ENCODE measurements at regions not wholly inside any gene's neighbourhood (a gene's known extent, or its start where the extent isn't known, plus 50 kb on each side); places are given as distances from the start of the nearest gene placed in this dataset.

DNA sequence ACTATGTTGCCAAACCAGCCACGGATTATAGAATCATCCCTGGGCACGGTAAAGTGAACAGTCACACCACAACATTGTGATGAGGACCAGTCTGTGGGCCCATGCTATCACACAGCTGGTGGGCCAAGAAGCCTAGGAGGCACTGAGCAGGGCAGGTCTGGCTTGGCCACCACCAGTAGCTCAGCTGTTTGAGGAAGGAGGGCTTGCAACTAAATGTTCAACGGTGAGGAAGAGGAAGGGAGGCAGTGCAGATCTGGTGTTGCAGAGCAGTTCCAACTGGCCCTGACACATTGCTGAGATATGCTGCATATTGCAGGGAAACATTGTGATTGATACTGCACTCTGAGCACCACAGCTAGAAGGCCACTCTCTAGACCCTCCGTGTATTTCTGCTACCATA is 77.9 kb upstream of the ATG10 start:
- no peak overlapping the region for H3K4me3 ChIP-seq
- H3K4me1 ChIP-seq (replicated peaks in 1 of 2): no peaks in the 10 kb centered on the region
- in situ Hi-C loops (cut with MboI; ENCODE audit: low pct_unique_long_range_greater_than_20kb in 2 of 9, low sequenced_read_pairs in 9 of 9, unreplicated experiment in 9 of 9): no loop called here
- 33 to 100% (median 70%) methylated on average over 1 to 4 of the region's 4 CpGs; no CpG with 5 or more reads in 2 of the 10 experiments for WGBS, 10 experiments
- no peak for ATAC-seq (replicated peaks in 6 of 8)
- no peak overlapping the region for H3K27ac ChIP-seq

DNA sequence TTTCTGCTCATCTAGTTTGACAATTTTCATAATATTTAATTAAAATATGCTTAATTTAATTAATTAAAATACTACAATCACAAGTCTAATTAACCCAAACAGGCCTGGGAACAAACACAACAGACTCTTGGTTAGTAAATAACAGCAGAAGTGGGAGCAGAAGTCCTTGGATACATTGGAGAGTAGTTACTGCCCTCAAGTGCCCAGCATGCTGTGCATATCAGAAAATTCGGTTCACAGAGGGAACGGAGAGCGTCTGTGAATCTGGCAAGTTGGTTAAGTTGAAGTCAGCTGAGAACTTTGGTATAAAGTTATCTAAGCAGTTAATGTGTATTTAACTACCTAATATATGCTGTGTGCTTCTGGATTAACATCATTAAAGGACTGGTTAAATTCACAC is 87.0 kb upstream of the ATG10 start:
- in situ Hi-C loops (cut with MboI; ENCODE audit: low pct_unique_long_range_greater_than_20kb in 2 of 9, low sequenced_read_pairs in 9 of 9, unreplicated experiment in 9 of 9): no loop called here
- 33 to 88% (median 66%) methylated on average over 2 to 3 of the region's 3 CpGs; no CpG with 5 or more reads in 4 of the 10 experiments for WGBS, 10 experiments
- H3K4me3 ChIP-seq: no peak overlapping the region
- ATAC-seq (replicated peaks in 6 of 8): no peak
- H3K4me1 ChIP-seq (replicated peaks in 1 of 2): peaks cover 0 to 2% of the 10 kb centered on the region in 2 donors
- H3K27ac ChIP-seq: no peak overlapping the region

DNA sequence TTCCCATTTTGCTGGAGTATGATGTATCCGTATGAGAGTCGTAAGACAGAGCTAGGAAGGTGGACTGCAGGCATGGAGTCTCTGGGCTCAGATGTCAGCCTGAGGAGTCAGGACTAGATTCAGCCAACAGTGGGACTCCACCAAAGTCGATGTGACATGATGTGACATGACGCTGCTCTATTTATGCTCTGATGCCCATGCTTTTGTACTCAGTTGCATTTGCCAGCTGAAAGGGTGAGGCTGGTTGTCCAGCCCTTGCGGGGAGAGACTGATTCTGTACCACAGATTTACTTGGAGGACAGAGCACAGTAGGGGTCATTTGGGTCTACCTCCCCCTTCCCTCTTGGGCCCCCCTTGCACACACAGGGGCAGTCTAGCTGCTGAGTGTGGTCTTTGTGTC is 88.5 kb upstream of the ATG10 start:
- Histone ChIP-seq H3K4me3 (no peak overlapping the region), H3K27ac (no peak overlapping the region), H3K4me1 (replicated peaks in 1 of 2) (peaks cover 0 to 5% of the 10 kb centered on the region in 2 donors)
- 84 to 100% (median 93%) methylated on average over 2 to 5 of the region's 5 CpGs; no CpG with 5 or more reads in 5 of the 10 experiments for WGBS, 10 experiments
- ATAC-seq (replicated peaks in 6 of 8): no peak
- in situ Hi-C loops (cut with MboI; ENCODE audit: low pct_unique_long_range_greater_than_20kb in 2 of 9, low sequenced_read_pairs in 9 of 9, unreplicated experiment in 9 of 9): no loop called here

DNA sequence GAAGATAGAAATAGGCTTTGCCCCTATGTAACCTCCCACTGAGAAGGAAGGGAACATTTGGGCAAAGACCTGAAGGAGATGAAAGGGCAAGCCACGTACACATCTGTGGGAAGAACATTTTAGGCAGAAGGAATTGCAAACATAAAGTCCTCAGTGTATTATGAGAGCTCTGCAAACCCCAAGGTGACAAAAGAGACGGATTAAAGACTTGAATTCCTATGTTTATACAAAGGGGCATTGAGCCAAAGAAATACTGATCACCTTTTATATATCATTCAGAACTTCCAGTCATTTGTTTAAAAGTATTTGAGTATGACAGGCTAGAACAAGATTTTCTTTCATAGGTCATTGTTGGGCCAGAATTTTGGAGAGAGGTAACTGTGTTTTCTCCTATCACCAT is 90.2 kb upstream of the ATG10 start:
- H3K27ac ChIP-seq: no peak overlapping the region
- peaks cover 0 to 5% of the 10 kb centered on the region in 2 donors for H3K4me1 ChIP-seq (replicated peaks in 1 of 2)
- in situ Hi-C loops (cut with MboI; ENCODE audit: low pct_unique_long_range_greater_than_20kb in 2 of 9, low sequenced_read_pairs in 9 of 9, unreplicated experiment in 9 of 9): no loop called here
- H3K4me3 ChIP-seq: no peak overlapping the region
- no peak for ATAC-seq (replicated peaks in 6 of 8)
- 13 to 100% (median 62%) methylated on average over 1 to 2 of the region's 2 CpGs; no CpG with 5 or more reads in 2 of the 10 experiments for WGBS, 10 experiments

DNA sequence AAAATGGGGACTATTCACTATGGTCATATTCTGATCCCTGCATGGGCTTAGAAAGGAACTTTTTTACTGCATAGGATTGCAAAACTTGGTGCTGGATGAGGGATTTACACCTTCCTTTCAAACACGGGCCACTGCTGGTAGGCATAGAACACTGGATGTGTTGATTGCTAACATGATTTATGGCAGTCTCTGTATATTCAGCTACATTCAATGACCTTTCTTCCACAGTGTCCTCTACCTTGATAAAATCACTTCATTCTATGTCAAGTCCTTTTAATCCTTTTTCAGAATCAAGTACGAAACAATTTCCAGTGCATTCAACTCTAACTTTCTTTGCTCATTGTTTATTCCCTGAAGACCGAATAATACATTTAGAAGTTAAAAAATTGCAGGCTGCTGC is 91.9 kb upstream of the ATG10 start:
- H3K4me1 ChIP-seq (replicated peaks in 1 of 2): peaks cover 0 to 5% of the 10 kb centered on the region in 2 donors
- in situ Hi-C loops (cut with MboI; ENCODE audit: low pct_unique_long_range_greater_than_20kb in 2 of 9, low sequenced_read_pairs in 9 of 9, unreplicated experiment in 9 of 9): no loop called here
- peak in 4 of 8 experiments; percentile 24 to 64 (median 50) for ATAC-seq (replicated peaks in 6 of 8)
- H3K4me3 ChIP-seq: no peak overlapping the region
- WGBS, 10 experiments: 38 to 92% (median 73%) methylated on average over 1 to 3 of the region's 3 CpGs
- H3K27ac ChIP-seq: no peak overlapping the region

DNA sequence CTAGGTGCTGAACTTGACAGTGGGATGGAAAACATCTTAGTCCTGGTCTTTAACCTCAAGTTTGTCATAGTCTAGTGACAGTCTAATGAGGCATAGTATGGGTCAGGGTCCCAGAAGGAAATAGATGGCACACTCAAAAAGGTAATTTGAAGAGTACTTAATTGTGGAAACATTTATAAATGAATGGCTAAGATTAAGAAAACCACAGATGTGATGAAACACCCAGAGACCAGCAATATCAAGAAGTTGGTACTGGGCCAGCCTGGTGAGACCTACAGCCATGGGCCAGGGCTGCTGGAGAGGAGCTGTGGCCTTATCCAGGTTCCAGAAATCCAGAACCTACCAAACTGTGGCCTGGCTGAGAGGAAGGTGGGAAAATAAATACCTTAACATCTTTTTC is 93.5 kb upstream of the ATG10 start:
- peaks cover 0 to 5% of the 10 kb centered on the region in 2 donors for H3K4me1 ChIP-seq (replicated peaks in 1 of 2)
- no peak overlapping the region for H3K4me3 ChIP-seq
- ATAC-seq (replicated peaks in 6 of 8): no peak
- no peak overlapping the region for H3K27ac ChIP-seq
- in situ Hi-C loops (cut with MboI; ENCODE audit: low pct_unique_long_range_greater_than_20kb in 2 of 9, low sequenced_read_pairs in 9 of 9, unreplicated experiment in 9 of 9): no loop called here

DNA sequence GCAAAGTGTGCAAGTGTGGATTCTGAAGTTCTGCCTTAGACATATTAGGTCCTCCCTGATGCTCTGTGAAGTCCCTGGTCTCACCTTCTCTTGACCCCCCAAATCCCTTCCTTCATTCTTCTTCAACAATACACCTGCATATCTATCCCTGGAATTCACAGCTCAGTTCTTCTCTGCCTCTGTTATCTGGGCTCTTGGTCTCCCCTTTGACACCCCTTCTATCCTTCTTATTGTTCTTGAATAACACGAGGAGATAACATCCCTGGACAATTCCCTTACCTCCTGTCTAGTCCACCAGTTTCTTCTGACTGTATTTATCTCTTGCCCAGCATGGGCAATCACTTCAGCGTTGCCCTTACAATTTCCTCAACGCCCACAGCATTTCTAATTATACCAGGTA is 104.8 kb upstream of the ATG10 start:
- no peak overlapping the region for H3K4me3 ChIP-seq
- ATAC-seq (replicated peaks in 6 of 8): no peak
- in situ Hi-C loops (cut with MboI; ENCODE audit: low pct_unique_long_range_greater_than_20kb in 2 of 9, low sequenced_read_pairs in 9 of 9, unreplicated experiment in 9 of 9): loop anchor here in 3 of 9 experiments (25.0 kb wide), 2 partner anchors 105 to 295 kb away; partner anchors contain the start of gene SSBP2 (in 2 of the 3)
- H3K27ac ChIP-seq: no peak overlapping the region
- H3K4me1 ChIP-seq (replicated peaks in 1 of 2): peaks cover 0 to 8% of the 10 kb centered on the region in 2 donors
- WGBS, 10 experiments: 38 to 96% (median 73%) methylated on average over 1 to 3 of the region's 3 CpGs; no CpG with 5 or more reads in 1 of the 10 experiments

DNA sequence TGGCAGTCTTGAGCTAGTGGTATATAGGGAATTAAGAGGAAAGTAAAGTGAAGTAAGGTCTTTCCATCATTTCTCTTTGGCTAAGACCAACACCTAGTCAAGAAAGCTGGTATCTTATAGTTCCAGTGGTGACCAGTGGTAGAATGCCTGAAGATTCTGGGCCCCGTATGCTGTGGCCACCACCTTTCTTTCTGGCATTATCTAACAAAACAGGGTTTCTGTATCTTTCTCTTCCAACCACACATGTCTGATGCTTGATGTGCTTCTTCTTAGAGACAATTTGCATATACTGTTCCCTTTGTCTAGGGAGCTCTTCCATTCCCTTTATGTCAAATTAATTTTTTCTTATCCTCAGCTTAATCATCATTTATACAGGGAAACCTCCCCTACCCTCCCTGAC is 109.9 kb upstream of the SSBP2 start:
- WGBS, 10 experiments: 80 to 100% (median 100%) methylated on average over 1 of the region's 1 CpG; no CpG with 5 or more reads in 4 of the 10 experiments
- no peak for ATAC-seq (replicated peaks in 6 of 8)
- Histone ChIP-seq H3K4me3 (no peak overlapping the region), H3K27ac (no peak overlapping the region), H3K4me1 (replicated peaks in 1 of 2) (peaks cover 0 to 10% of the 10 kb centered on the region in 2 donors)
- in situ Hi-C loops (cut with MboI; ENCODE audit: low pct_unique_long_range_greater_than_20kb in 2 of 9, low sequenced_read_pairs in 9 of 9, unreplicated experiment in 9 of 9): loop anchor here in 3 of 9 experiments (25.0 kb wide), 2 partner anchors 98 to 302 kb away; partner anchors contain the start of gene SSBP2 (in 2 of the 3)

DNA sequence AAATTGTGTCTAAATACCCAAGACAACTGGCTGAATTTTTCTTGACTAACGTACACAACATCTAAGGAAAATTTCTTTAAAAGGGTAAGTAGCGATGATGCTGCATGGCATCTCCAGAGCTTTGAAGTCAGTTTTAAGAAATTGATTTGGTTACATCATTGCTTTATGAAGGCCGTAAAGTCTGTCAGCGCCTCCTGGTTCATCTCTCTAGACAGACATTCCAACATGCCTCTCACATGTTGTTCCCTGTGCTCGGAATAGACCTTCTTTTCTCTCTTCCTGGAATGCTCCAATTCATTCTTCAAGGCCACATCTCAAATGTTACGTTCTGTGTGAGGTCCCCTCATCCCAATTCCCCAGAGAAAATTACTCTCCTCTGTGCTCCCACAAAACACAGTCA is 108.7 kb upstream of the SSBP2 start:
- 44 to 100% (median 86%) methylated on average over 2 to 6 of the region's 6 CpGs for WGBS, 10 experiments

DNA sequence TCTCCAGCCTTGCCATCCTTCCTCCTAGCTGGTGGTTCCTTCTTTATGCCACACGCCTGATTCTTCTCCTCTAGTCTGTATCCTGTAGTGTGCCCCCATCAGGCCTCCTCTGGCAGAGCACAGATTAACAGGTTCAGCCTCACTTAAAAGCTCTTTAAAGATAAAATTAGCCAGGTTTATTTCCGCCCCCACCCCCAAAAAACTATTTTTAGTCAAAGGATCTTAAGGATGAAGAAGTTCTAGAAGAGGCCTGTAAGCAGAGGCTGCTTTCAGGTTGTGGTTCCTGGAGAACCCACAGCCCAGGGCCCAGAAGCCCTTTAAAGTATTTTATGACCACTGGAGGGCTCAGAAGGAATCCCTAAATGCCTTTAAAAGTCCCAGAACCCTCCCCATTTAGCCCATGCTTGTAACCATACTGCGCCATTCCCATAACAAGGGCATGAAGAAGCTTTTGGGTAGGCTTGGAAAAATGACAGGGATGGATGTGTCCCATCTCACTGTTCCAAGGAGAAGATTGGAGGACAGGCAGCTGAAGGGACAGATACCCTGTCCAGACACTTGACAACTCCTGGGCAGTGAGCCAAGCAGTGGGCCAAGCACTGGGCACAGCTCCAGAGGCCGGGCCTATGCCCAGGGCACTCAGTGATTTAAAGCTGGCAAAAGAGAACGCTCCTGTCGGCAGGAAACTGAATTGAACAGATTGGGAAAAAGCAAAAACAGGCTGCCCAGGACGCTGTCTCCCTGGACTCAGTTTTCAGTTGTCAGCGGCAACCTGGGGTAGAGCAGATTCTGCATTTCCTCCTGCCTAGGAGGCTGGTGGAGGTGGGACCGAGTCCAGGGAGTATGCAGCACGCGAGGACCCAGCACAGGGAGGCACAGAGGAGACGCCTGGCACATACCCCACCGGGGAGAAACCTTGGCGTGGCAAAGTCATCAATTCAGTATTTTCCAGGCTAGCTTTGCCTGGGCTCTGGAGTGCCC is 106.3 kb upstream of the SSBP2 start:
- WGBS, 10 experiments: 50 to 95% (median 74%) methylated on average over 2 to 10 of the region's 14 CpGs; no CpG with 5 or more reads in 4 of the 10 experiments
- ATAC-seq (replicated peaks in 6 of 8): peak in 6 of 8 experiments; percentile 56 to 92 (median 80)
- no peak overlapping the region for H3K4me3 ChIP-seq
- no peak overlapping the region for H3K27ac ChIP-seq
- peaks cover 34 to 37% of the 10 kb centered on the region in 2 donors for H3K4me1 ChIP-seq (replicated peaks in 1 of 2)
- in situ Hi-C loops (cut with MboI; ENCODE audit: low pct_unique_long_range_greater_than_20kb in 2 of 9, low sequenced_read_pairs in 9 of 9, unreplicated experiment in 9 of 9): loop anchor here in 4 of 9 experiments (10.0 to 25.0 kb wide), 3 partner anchors 95 to 305 kb away; partner anchors contain the start of gene SSBP2 (in 3 of the 4)

More for the DNA sequence above, 108.7 kb upstream of the SSBP2 start:
- no peak overlapping the region for H3K27ac ChIP-seq
- H3K4me3 ChIP-seq: no peak overlapping the region
- H3K4me1 ChIP-seq (replicated peaks in 1 of 2): peaks cover 11 to 15% of the 10 kb centered on the region in 2 donors
- in situ Hi-C loops (cut with MboI; ENCODE audit: low pct_unique_long_range_greater_than_20kb in 2 of 9, low sequenced_read_pairs in 9 of 9, unreplicated experiment in 9 of 9): loop anchor here in 4 of 9 experiments (10.0 to 25.0 kb wide), 3 partner anchors 97 to 303 kb away; partner anchors contain the start of gene SSBP2 (in 3 of the 4)
- ATAC-seq (replicated peaks in 6 of 8): no peak

DNA sequence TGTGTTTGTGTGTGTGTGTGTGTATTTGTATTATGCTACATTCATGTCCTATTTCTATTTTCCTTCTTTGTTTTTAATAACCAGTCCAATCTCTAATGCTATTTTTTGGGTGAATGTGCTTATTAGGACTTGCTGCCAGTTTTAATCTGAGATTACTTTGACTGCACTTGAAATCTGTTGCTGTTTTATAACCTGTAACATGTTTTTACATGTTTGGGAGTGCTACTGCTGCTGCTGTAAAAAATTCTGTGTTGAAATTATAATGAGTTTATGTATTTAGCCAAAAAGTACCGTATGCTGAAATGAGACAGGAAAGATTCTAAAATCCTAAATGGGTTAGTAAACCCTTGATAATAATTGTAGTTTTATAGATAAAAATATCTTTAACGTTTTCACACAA is 104.7 kb upstream of the SSBP2 start:
- Histone ChIP-seq H3K4me3 (no peak overlapping the region), H3K4me1 (replicated peaks in 1 of 2) (peaks cover 41 to 46% of the 10 kb centered on the region in 2 donors), H3K27ac (no peak overlapping the region)
- WGBS, 10 experiments: 8 to 72% (median 43%) methylated on average over 1 to 2 of the region's 2 CpGs
- ATAC-seq (replicated peaks in 6 of 8): no peak
- in situ Hi-C loops (cut with MboI; ENCODE audit: low pct_unique_long_range_greater_than_20kb in 2 of 9, low sequenced_read_pairs in 9 of 9, unreplicated experiment in 9 of 9): loop anchor here in 4 of 9 experiments (10.0 to 25.0 kb wide), 3 partner anchors 93 to 307 kb away; partner anchors contain the start of gene SSBP2 (in 3 of the 4)

DNA sequence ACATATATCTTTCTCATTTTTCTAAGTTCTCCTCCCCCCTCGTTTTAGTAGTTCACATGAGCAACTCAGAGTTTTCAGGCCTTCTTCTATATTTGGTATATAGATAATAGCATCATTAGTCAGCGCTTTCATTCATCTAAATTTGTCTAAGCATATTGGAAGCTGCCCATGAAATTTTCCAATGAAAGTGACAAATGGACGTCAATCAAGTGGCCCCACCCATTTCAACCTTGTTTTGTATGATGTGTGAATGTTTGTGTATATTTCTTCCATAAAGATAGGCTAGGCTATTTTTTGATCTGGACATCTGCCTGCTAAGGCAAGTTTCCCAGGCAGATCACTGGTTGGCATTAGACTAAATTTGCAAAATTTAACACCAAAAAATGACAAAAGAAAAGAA is 104.0 kb upstream of the SSBP2 start:
- in situ Hi-C loops (cut with MboI; ENCODE audit: low pct_unique_long_range_greater_than_20kb in 2 of 9, low sequenced_read_pairs in 9 of 9, unreplicated experiment in 9 of 9): loop anchor here in 4 of 9 experiments (10.0 to 25.0 kb wide), 3 partner anchors 93 to 307 kb away; partner anchors contain the start of gene SSBP2 (in 3 of the 4)
- no peak overlapping the region for H3K4me3 ChIP-seq
- no peak overlapping the region for H3K27ac ChIP-seq
- H3K4me1 ChIP-seq (replicated peaks in 1 of 2): peaks cover 48 to 53% of the 10 kb centered on the region in 2 donors
- 13 to 80% (median 65%) methylated on average over 1 to 3 of the region's 3 CpGs for WGBS, 10 experiments
- ATAC-seq (replicated peaks in 6 of 8): no peak

DNA sequence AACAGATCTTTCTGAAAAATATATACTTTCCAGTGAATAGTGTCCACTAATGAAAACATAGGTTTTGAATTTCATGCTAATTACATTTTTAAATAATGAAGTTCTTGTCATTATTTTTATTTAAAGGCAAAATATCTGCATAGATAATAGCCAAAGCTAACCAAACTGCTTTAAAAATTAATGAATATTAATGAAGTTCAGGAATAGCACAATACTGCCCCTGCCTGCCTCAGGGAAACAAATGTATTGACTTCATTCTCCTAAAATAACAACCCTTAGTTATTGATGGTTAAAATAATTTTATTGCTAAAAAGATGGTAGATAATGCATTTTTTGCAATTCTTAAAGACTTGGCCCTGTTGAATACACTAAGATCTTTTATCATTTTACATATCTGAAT is 103.6 kb upstream of the SSBP2 start:
- no peak for ATAC-seq (replicated peaks in 6 of 8)
- H3K4me1 ChIP-seq (replicated peaks in 1 of 2): peaks cover 52 to 57% of the 10 kb centered on the region in 2 donors
- H3K27ac ChIP-seq: no peak overlapping the region
- in situ Hi-C loops (cut with MboI; ENCODE audit: low pct_unique_long_range_greater_than_20kb in 2 of 9, low sequenced_read_pairs in 9 of 9, unreplicated experiment in 9 of 9): loop anchor here in 4 of 9 experiments (10.0 to 25.0 kb wide), 3 partner anchors 92 to 308 kb away; partner anchors contain the start of gene SSBP2 (in 3 of the 4)
- H3K4me3 ChIP-seq: no peak overlapping the region

Data from motor neuron (in vitro differentiated cells).